Activated naive CD4-positive, alpha-beta T cell treated with anti-CD3 and anti-CD28 coated beads, Interleukin-2, amount 50 U/mL, for 24 hours (primary cell): ENCODE measurements at regions not wholly inside any gene's neighbourhood (a gene's known extent, or its start where the extent isn't known, plus 50 kb on each side); places are given as distances from the start of the nearest gene placed in this dataset.
"Not testable (repeated sequence)": the region's sequence is repeated elsewhere in the genome, so short reads cannot be mapped to it uniquely, and the experiment has no call there.

Experiments used
- H3K27ac Mint-ChIP-seq: one replicate; pipeline ENCODE4 v1.8.0; 2021; ENCODE audit warnings: mild to moderate bottlenecking, mixed read lengths
- H3K27me3 Mint-ChIP-seq: one replicate; pipeline ENCODE4 v1.8.0; 2021; ENCODE audit warnings: mixed read lengths
- H3K36me3 Mint-ChIP-seq: one replicate; pipeline ENCODE4 v1.8.0; 2021; ENCODE audit warnings: mixed read lengths
- H3K4me1 Mint-ChIP-seq: one replicate; pipeline ENCODE4 v1.8.0; 2021; ENCODE audit warnings: mixed read lengths
- H3K4me3 Mint-ChIP-seq: one replicate; pipeline ENCODE4 v1.8.0; 2021; ENCODE audit warnings: mild to moderate bottlenecking, mixed read lengths
- H3K9me3 Mint-ChIP-seq: one replicate; pipeline ENCODE4 v1.8.0; 2021; ENCODE audit warnings: mixed read lengths

- Mint-ChIP-seq H3K27ac (no peak overlapping the region), H3K27me3 (peaks cover 1% of the 10 kb centered on the region), H3K36me3 (no peaks in the 10 kb centered on the region), H3K4me3 (no peak overlapping the region), H3K4me1 (no peaks in the 10 kb centered on the region), H3K9me3 (no peaks in the 10 kb centered on the region)
Observed at GRCh38 chr3:25960776-25961175, 170.9 kb downstream of the OXSM start.

GRCh38 chr3:25962255-25962654, 172.4 kb downstream of the OXSM start:
- no peaks in the 10 kb centered on the region for H3K4me1 Mint-ChIP-seq
- no peaks in the 10 kb centered on the region for H3K36me3 Mint-ChIP-seq
- H3K4me3 Mint-ChIP-seq: no peak overlapping the region

GRCh38 chr3:25964141-25964540, 174.3 kb downstream of the OXSM start:
- H3K9me3 Mint-ChIP-seq: no peaks in the 10 kb centered on the region
- H3K4me1 Mint-ChIP-seq: no peaks in the 10 kb centered on the region
- H3K36me3 Mint-ChIP-seq: no peaks in the 10 kb centered on the region
- no peak overlapping the region for H3K4me3 Mint-ChIP-seq
- H3K27ac Mint-ChIP-seq: no peak overlapping the region
- H3K27me3 Mint-ChIP-seq: peaks cover 1% of the 10 kb centered on the region

More at GRCh38 chr3:25962255-25962654, 172.4 kb downstream of the OXSM start:
- no peak overlapping the region for H3K27ac Mint-ChIP-seq
- H3K27me3 Mint-ChIP-seq: no peaks in the 10 kb centered on the region
- no peaks in the 10 kb centered on the region for H3K9me3 Mint-ChIP-seq

DNA sequence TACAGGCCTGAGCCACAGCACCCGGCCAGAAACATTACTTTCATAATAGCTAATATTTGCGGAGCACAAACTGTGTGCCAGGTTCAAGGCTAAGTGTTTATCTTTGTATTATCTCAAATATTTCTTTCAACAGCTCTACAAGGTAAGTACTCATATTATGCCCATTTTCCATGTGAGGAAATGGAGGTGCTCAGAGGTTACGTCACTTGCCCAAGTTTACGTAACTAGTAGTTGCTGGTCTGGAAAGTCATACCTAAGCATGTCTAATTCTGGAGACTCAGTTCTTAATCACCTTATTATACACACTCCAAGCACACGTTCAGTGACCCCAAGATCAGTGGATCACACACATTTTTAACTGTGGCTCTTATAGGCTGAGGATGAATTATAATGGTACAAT, 177.5 kb downstream of the OXSM start:
- Mint-ChIP-seq H3K27ac (no peak overlapping the region), H3K4me3 (no peak overlapping the region), H3K36me3 (no peaks in the 10 kb centered on the region), H3K4me1 (no peaks in the 10 kb centered on the region), H3K9me3 (peaks cover 7% of the 10 kb centered on the region), H3K27me3 (peaks cover 6% of the 10 kb centered on the region)

GRCh38 chr3:25971736-25972135, 181.8 kb downstream of the OXSM start:
- Mint-ChIP-seq H3K27me3 (peaks cover 6% of the 10 kb centered on the region), H3K27ac (no peak overlapping the region), H3K4me3 (no peak overlapping the region), H3K4me1 (no peaks in the 10 kb centered on the region), H3K9me3 (peaks cover 7% of the 10 kb centered on the region), H3K36me3 (no peaks in the 10 kb centered on the region)

DNA sequence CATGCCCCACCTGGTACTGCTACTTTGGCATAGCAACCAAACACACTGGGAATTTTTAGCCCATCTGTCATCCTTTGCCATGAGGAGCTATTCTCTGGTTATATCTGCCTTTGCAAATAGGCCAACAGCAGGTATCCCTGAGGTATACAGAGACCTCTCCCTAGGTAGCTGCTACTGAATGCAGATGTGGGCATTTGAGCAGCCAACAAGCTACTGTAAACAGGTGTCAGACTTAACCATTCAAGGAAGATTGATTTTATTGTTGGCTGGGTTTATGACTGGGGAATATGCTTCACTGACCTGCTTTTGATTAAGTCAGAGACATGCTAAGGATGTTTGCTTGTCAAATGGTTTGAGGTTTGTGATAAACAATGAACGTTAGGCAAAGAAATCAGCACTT, 183.2 kb downstream of the OXSM start:
- no peaks in the 10 kb centered on the region for H3K36me3 Mint-ChIP-seq
- H3K4me1 Mint-ChIP-seq: no peaks in the 10 kb centered on the region
- no peak overlapping the region for H3K4me3 Mint-ChIP-seq
- peaks cover 7% of the 10 kb centered on the region for H3K9me3 Mint-ChIP-seq
- peaks cover 4% of the 10 kb centered on the region for H3K27me3 Mint-ChIP-seq
- H3K27ac Mint-ChIP-seq: no peak overlapping the region

GRCh38 chr3:25982756-25983155, 192.9 kb downstream of the OXSM start:
- Mint-ChIP-seq H3K27me3 (peaks cover 3% of the 10 kb centered on the region), H3K4me1 (no peaks in the 10 kb centered on the region), H3K27ac (no peak overlapping the region), H3K4me3 (no peak overlapping the region), H3K36me3 (no peaks in the 10 kb centered on the region), H3K9me3 (no peaks in the 10 kb centered on the region)

DNA sequence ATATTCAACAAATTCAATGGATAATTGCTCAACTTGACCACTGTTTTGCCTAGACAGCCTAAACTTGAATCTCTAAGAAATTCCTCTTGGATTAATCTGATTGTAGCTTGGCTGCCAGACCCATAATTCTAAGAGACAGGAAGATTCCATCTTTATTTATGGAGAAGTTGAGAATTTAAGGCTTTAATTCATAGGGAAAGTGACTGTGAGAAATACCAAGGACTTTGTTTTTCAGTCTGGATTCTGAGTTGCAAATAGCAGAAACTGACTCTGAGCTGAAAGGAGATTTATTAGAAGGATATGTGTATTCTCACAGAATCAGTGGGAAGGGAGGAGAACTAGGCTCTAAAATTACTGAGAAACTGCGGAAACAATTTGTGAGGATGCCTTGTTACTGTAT, 195.7 kb downstream of the OXSM start:
- H3K4me1 Mint-ChIP-seq: no peaks in the 10 kb centered on the region
- peaks cover 4% of the 10 kb centered on the region for H3K9me3 Mint-ChIP-seq
- no peak overlapping the region for H3K4me3 Mint-ChIP-seq
- peaks cover 3% of the 10 kb centered on the region for H3K27me3 Mint-ChIP-seq
- no peak overlapping the region for H3K27ac Mint-ChIP-seq
- no peaks in the 10 kb centered on the region for H3K36me3 Mint-ChIP-seq

DNA sequence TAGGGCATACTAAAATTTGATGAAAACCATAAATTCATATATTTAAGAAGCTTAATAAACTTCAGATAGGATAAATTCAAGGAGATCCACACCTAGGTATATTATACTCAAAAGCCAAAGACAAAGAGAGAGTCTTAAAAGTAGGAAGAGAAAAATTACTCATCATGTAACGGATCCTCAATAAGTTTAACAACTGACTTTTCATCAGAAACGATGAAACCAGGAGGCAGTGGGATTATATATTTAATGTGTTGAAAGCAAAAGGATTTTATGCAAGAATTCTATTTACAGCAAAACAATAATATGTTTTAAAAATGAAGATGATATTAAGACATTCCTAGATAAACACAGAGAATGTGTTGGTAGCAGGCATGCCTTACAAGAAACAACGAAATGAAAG, 202.7 kb downstream of the OXSM start:
- Mint-ChIP-seq H3K4me1 (no peaks in the 10 kb centered on the region), H3K9me3 (peaks cover 18% of the 10 kb centered on the region), H3K4me3 (no peak overlapping the region), H3K36me3 (peaks cover 2% of the 10 kb centered on the region), H3K27me3 (no peaks in the 10 kb centered on the region), H3K27ac (no peak overlapping the region)

DNA sequence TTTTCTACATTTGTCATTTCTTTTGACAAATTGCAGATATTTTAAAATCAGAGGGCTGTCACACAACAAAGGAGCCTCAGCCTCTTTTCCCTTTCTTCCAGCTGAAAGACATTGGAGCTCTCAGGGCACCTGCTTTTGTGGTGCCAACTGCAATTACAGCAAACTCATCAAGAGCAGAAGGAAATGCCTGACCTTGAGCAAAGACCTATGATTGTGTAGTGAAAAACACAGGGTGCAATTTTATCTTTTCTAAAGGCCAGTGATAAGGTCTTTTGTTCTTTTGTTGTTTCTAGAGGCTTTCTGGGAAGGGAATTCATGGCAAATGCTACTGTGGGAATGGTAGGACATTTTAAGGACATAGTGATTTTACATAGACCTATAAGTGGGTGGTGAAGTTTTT, 214.3 kb downstream of the OXSM start:
- Mint-ChIP-seq H3K4me1 (no peaks in the 10 kb centered on the region), H3K4me3 (no peak overlapping the region), H3K27ac (no peak overlapping the region), H3K27me3 (no peaks in the 10 kb centered on the region), H3K9me3 (peaks cover 7% of the 10 kb centered on the region), H3K36me3 (no peaks in the 10 kb centered on the region)

DNA sequence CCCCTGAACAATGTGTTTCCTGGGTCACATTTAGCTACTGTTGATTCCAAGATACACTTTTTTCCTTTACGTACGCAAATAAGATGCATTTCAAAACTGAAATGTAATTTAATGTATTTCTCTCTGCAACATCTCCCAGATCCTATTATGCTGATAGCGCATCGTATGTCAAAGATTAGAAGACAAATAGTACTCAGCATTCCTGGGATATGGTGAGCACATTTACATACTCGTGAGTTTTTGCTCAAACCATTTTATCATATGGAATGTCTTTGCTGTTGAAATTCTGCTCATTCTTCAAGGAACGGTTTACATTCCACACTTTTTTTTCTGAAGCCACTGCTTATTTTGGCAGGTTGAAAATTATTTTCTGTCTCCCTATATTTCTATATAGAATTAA, 221.4 kb downstream of the OXSM start:
- no peaks in the 10 kb centered on the region for H3K4me1 Mint-ChIP-seq
- no peaks in the 10 kb centered on the region for H3K9me3 Mint-ChIP-seq
- H3K4me3 Mint-ChIP-seq: no peak overlapping the region
- no peaks in the 10 kb centered on the region for H3K36me3 Mint-ChIP-seq
- no peaks in the 10 kb centered on the region for H3K27me3 Mint-ChIP-seq
- no peak overlapping the region for H3K27ac Mint-ChIP-seq

GRCh38 chr3:26012241-26012745, 222.4 kb downstream of the OXSM start:
- Mint-ChIP-seq H3K4me3 (no peak overlapping the region), H3K27me3 (no peaks in the 10 kb centered on the region), H3K36me3 (no peaks in the 10 kb centered on the region), H3K4me1 (no peaks in the 10 kb centered on the region), H3K27ac (no peak overlapping the region), H3K9me3 (no peaks in the 10 kb centered on the region)

DNA sequence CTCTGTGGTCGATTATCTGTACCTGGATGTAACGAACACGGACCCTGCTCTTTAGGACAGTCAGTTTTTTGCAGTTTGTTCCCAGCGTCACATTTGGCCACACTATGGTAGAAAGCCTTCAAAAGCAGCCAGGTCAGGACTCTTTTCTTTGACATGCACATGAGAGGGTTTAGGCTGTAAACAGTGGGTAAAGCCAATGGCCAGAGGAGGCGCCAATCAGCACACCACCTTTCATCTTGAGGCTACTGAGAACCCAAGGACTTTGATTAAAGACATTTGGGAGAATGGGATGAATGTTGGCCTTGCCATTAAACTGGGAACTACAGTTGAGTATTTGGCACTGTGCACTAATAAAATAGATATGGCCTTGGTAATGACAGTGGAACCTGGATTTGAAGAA, 225.9 kb downstream of the OXSM start:
- Mint-ChIP-seq H3K27me3 (no peaks in the 10 kb centered on the region), H3K27ac (no peak overlapping the region), H3K9me3 (no peaks in the 10 kb centered on the region), H3K4me3 (no peak overlapping the region), H3K4me1 (no peaks in the 10 kb centered on the region), H3K36me3 (no peaks in the 10 kb centered on the region)

DNA sequence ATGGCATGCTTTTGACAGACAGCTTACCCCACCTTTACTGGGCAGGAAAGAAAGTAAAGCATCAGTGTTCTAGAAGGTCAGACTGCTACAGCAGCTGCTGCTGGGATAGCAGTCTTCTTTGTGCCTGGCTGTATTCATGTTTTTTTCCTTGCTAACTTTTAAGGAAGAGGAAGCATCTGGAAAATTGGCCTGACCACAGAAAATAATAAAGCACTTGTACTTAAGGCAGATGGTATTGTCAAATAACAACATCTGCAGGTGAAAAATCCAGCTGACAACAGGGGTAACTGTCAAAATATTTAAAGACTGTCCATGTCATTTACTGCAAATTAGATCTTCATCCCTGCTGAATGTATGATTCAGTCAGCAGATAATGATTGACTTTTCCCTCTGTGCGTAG, 229.0 kb downstream of the OXSM start:
- no peaks in the 10 kb centered on the region for H3K4me1 Mint-ChIP-seq
- H3K9me3 Mint-ChIP-seq: peaks cover 5% of the 10 kb centered on the region
- H3K4me3 Mint-ChIP-seq: no peak overlapping the region
- no peaks in the 10 kb centered on the region for H3K27me3 Mint-ChIP-seq
- H3K36me3 Mint-ChIP-seq: no peaks in the 10 kb centered on the region
- H3K27ac Mint-ChIP-seq: no peak overlapping the region

GRCh38 chr3:26024206-26024605, 234.3 kb downstream of the OXSM start:
- not testable (repeated sequence) for H3K4me3 Mint-ChIP-seq, H3K27ac Mint-ChIP-seq, H3K4me1 Mint-ChIP-seq, H3K36me3 Mint-ChIP-seq, H3K27me3 Mint-ChIP-seq
- peaks cover 18% of the 10 kb centered on the region for H3K9me3 Mint-ChIP-seq

DNA sequence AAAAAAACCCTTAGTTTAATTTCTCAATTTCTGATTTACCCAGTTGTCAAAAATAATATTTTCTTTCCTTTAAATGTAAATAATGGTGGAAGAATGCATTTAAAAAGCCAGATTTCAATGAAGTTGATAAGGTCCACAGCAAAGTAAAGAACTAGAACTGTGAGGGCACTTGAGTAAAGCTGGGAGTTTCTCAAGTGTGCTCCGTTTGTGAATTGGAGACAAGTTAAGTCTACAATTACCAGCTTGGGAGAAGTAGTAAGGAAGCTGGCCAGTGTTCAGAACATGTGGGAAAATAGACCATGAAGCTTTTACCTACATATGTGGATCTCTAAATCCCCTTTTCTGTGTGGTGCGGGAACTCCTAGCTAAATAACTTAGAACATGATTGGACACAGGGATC, 239.4 kb downstream of the OXSM start:
- Mint-ChIP-seq H3K27ac (no peak overlapping the region), H3K36me3 (no peaks in the 10 kb centered on the region), H3K4me1 (no peaks in the 10 kb centered on the region), H3K27me3 (no peaks in the 10 kb centered on the region), H3K9me3 (peaks cover 22% of the 10 kb centered on the region), H3K4me3 (no peak overlapping the region)

- not testable (repeated sequence) for H3K9me3 Mint-ChIP-seq, H3K4me1 Mint-ChIP-seq, H3K36me3 Mint-ChIP-seq, H3K4me3 Mint-ChIP-seq, H3K27ac Mint-ChIP-seq, H3K27me3 Mint-ChIP-seq
Observed at GRCh38 chr3:26042126-26042525, 252.2 kb downstream of the OXSM start.
